HG03469 (cell line): ENCODE measurements at regions not wholly inside any gene's neighbourhood (a gene's known extent, or its start where the extent isn't known, plus 50 kb on each side); places are given as distances from the start of the nearest gene placed in this dataset.

Experiments
- ATAC-seq: cut with Tn5 transposase; IDR thresholded peaks from one replicate; pipeline ENCODE4 v1.9.1; 2021; ENCODE audit warnings: mild to moderate bottlenecking, moderate library complexity, moderate number of reproducible peaks; ENCODE audit not compliant: unreplicated experiment

DNA sequence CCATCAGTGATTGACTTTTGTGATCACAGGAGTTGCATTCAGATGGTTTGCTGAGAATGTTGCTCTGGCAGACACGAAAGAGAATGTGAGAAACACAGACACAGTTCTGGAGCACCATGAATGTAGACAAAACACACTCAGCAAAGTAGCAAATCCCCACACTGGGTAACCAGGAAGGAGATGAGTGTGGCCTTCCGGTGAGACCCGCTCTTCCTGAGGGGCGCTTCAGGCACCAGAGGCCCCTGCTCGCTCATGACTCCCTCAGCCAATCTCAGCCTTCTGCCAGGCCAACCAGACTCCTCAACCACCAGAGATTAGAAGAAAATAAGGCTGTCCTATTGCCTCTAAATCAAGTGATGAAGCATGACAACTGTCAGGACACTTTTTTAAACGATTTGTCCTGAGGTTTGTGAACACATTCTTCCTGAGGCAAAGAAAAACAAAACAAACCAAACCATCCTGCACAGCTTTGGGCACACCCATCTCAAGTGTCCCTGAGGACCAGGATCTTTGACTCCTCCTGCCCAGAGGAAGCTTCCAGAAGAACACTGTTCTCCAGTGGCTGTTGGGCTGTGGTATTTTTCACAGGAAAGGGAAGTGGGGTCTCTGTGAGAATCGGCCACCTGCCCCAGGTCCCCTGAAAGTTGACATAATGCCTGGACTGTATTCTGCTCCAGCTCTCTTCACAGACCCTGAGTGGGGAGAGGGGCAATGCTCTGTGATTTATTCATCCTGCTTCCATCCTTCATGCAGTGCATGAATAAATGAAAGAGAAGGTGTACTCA is 152.8 kb downstream of the BCL11A start:
- no peak for ATAC-seq

DNA sequence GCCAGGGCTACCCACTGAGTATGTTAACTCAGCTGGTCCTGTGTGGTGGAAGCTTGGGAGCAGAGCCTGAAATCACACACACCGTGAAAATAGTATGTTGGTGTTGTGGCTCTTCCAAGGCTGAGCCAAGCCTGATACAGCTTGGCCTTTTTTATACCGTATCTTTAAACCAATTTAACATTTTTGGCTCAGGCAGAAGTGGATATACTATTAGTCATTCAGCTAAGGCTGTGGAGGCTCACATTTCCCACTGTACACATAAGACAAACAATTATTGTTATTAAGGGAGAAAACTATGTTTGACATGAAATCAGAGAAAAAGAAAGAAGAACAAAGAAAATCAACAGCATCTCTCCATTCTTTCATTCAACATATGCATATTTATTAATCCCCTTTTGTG is 159.0 kb downstream of the BCL11A start:
- no peak for ATAC-seq

DNA sequence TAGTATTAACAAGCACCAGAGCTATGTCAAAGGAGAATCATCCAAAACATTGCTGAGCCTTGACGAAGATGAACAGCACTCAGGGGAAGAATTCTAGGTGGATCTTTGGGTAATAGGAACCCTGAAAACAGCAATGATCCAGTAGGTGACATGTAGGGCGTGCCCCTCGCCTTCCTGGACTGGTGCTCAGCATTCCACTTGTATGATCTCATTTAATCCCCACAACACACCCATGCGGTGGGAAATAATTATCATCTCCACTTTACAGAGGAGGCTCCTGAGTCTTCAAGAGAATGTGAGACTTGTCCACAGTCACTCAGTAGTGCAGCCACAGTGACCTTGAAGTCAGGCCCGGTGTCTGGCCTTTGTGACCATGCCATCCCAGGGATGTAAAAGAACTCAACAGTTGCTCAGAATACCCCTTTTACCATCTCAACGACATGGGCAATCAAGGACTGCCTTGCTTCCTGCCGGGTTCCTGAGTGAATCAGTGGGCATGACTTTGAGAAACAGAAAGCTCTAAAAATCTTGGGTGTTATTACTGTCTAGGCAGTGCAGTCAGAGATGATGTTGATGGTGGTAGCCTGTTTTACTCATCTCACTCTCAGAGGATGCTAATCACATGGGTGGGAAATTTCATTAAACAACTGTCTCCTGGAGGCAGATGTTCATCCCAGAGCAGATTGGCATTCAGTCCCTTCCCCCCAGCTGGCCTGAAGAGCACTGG is 161.6 kb downstream of the BCL11A start:
- ATAC-seq: no peak

DNA sequence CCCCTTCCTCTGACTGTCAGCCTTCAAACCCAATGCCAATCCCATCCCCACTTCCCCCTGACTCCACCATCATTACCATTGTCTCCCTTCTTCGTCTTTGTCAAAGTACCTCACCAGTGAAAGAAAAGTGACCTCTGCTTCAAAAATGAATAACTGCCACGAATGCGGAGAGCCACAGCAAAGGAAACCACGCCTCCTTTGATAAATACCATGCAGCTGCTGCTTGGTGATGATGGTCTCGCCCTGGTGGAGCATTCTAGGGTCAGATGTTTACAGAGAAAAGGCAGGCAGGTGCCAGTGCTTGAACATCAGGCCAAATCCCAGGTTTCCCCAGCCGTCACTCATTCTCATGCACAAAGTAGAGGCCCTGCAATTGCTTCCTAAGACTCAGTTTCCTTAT is 162.2 kb downstream of the BCL11A start:
- no peak for ATAC-seq

DNA sequence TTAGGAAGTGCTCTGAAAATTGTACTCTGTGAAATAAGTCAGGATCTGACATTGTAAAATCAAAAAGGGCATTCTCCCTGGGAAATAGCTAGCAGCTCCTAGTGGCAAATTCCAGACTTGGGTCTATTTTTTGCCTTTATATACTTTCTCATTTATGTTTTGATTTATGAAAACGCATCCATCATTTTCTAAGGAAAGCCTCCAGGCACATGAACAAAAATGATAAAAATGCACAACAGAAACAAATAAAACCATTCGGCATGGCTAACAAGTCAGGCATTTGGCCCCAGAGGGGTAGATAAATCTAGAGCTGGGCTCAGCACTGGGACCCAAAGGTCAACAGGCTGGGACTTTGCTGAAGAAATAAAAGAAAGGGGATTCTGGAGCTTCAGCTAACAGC is 167.0 kb downstream of the BCL11A start:
- no peak for ATAC-seq

DNA sequence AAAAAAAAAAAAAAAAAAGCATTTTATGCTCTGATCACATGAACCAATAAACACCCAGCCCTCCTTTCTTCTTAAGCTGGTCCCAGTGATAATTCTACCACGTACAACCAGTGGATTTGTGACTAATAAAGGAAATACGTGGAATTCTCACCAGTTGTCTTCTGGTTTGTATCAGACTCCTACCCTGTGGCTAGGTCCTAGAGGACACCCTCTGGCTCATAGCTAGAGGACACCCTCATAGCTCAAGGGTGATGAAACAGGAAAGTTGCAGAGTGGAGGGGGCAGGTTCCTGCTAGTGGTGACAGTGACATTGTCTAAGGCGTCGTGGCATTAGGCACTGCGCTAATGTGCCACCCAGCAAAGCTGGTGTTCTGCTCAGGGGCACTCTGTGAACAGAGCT is 167.8 kb downstream of the BCL11A start:
- ATAC-seq: no peak

DNA sequence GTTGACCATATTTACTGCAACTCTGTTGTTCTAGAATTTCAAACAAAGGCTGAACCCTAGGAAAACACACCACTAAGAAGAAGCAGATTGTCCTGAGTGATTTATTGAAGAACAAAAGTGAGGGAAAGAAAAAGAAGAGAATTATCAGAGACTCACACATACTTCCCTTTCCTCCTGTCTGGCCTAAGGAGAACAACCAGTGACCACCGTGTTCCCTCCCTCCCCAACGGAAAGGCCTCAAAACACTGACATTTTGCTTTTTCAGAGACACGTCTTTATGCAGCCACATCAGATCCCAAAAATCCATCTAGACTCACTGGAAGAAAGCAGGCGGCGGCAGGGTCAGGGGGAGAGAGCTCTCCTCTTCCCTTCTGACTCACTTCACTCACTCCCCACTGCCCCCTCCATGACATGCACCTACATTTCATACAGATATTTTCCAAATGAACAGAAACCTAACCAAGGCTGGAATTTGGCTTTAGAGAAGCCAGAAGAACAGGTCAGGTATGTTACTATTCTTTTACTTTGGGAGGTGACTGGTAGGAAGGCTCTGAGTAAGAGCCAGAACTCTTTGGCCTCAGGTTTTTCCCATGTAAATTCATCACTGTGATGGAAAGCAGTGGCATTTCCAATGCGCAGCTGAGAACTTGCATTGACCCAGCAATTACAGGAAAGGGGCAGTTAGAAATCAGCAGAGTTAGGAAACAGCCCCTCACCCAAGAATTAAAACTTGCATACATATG is 169.9 kb downstream of the BCL11A start:
- no peak for ATAC-seq

DNA sequence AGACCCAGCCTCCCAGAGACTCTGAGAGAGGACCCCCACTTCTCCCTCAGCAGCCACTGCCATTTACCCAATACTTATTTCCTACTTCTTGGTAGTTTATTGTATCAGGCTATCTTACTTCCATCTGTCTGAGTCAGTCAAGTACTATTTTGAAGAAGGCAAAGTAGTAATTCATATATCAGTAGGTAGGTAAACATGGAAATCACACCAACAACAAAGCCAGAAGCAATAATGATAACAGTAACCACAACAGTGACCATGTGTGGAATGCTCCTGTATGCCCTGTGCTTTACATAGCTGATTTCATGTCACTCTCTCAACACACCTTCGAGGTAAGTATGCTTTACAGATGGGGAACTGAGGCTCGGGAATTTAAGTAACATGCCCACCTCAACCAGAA is 173.0 kb downstream of the BCL11A start:
- ATAC-seq: no peak

DNA sequence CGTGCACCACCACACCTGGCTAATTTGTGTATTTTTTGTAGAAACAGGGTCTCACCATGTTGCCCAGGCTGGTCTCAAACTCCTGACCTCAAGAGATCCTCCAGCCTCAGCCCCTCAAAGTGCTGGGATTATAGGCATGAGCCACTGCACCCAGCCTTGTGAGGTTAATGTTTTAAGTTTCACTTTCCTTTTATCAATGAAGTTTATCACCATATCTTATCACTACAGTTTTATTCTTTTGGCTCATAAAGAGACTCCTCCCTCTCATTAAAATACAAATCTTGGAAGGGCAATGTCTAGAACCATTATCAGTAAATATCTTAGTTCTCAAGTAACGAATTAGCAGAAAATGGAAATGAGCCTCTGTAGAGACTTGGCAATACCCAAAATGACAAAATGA is 173.8 kb downstream of the BCL11A start:
- ATAC-seq: no peak

DNA sequence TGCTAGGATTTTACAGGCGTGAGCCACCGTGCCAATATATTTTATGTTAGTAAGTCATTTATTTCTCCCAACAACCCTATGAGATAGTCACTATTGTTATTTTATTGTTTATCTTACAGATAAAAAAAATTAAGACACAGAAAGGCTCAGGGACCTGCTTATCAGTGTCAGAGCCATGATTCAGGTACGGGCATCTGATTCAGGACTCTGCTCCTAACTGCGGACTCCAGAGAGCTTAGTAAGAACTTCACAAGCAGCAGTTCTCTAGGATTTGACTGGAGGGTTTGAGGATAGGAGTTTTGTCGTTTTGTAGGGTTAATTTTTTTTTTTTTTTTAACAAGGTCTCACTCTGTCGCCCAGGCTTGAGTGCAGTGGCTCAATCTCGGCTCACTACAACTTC is 174.2 kb downstream of the BCL11A start:
- no peak for ATAC-seq

DNA sequence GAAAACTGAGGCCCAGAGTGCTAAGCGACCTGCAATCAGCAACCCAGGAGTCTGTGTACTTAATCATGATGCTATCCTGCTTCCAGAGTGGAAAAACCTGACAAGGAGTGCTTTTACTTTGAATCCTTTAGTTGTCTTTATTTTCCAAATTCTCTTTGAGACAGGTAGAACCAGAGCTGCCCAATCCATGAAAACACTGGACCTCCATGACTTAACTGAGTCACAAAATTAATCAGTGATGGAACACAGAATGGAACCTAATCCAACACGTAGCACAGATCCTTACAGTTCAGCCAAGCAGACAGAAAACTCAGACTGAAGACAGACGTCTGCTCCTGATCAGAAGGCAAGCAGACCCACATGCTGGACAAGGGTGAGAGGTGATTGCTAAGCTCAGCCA is 175.6 kb downstream of the BCL11A start:
- ATAC-seq: no peak

DNA sequence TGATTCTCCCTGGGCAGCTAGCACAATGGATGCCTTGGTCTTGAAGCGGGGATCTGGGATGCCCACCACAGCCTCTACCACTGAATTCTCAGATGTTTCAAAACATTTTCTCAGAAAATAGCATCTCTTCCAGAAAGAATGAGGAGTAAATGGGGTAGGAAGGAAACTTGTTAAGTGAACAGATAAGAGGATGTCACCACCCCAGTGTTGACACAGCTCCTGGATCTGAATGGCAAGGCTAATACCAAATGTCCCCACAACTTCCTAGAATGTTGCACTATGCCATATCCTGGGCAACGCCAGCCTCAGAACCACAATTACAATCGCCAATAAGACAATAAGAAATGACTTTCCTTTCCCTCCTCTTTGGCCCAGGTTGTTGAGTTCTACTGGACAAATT is 177.2 kb downstream of the BCL11A start:
- ATAC-seq: no peak

DNA sequence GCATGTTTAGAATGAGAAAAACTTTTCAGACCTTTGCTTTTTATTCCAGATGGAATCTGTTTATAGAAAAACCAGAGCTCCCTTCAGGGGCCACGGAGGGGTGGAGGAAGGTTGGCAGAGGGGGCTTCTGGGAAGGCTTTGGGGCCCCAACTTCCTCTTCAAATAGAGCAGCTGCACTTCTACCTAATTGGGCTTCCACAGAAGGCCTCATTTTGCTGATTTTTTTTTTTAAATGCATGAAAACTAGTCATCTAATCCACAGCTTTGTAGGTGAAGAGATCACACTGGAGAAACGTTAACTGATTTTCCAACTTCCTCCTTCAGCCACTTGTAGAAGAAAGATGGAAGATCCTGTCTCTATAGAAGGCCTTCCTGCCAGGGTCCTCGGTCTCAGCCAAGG is 181.8 kb downstream of the BCL11A start:
- ATAC-seq: no peak

DNA sequence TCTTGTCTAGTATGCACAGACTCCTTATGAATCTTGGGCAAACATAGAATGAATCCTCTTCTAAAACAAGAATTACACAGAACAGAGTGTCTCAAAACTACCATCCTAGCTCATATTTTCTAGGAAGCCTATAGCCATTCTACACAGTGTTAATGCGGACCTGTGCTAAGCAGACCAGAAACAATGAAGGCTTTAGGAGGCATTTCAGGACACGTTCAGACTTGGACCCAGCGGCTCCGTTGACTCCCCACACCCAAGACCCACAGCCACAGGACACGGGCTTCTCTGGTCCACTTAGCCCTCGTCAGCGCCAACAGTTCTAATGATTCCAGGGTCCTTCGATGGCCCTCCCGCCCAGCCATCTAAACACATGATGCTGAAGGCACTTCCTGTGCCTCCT is 182.2 kb downstream of the BCL11A start:
- ATAC-seq: no peak

DNA sequence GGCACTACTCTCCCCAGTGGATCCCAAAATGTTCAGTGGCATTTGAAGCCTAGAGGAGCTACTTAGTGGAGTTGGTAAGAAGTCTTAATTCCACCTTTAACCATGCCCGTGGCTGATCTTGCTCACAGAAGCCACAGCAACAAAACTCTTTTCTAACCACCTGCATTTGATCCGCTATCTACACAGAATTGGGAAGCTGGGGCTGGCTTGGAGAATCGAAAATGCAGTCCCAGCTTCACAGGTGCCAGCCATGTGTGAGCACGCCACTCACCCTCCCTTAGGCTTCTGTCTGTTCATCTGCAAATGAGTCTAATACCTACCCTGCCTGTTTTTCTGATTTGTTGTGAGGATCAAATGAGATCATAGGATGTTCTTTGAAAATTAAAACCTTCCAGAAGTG is 182.6 kb downstream of the BCL11A start:
- ATAC-seq: no peak

DNA sequence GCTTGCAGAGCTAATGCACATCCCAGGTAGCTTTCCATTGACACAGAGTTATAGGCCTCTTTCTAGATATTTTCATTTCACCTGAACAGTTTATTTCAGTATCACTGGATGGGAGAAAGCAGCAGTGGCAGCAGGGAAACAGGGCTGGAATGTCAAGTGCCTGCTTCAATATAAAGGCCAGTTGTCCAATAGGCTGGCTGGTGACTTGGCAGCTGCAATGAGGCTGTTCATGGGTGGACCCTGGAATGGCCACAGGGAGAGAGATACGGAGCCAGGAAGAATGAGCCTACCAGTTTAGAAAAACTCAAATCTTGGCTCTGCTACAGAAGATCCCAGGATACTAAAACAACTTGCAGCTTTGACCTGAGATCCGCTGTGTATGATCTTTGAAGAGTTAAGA is 185.0 kb downstream of the BCL11A start:
- no peak for ATAC-seq

DNA sequence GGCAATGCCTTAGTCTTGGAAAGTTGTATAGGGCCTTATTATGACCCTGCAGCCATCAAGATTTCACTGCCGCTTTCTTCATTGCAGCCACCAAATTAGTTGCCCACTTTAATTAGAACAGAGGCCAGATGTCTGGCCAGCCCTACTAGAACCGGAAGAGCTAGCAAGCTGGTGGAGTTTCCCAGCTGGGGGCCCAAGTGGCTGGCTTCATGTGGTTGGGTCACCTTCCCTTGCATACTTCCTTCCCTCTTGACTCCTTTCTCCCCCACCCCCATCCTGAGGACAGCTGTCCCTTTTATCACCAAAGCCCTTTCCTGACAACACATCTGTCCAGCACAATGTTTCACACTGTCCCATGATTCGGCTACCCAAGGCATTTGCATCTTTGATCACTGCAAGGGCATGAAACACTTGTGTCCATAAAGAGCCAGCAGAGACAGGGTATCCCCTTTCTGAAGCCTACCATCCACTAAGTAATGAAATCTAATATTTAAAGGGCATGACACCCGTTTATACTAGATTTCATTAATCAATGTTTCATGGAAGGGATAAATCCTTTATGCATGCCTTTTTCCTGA is 187.2 kb downstream of the BCL11A start:
- no peak for ATAC-seq

DNA sequence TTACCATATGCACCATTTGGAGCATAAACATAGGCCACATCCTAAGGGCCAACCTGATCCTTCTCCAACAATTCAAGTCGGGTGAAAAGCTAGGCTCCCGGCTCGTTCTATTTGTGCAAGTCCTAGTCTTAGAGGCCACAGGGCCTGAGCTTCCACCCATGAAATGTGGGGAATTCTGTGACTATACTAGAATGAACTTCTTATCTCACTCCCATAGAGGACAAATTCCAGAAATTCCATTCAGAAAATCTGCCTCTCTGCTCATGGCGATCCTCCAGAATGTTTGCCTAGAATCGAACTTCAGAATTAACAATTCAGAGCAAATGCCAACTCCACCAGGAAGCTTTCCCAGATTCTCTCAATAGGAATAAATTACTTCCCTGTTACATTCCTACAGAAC is 187.9 kb downstream of the BCL11A start:
- ATAC-seq: no peak

DNA sequence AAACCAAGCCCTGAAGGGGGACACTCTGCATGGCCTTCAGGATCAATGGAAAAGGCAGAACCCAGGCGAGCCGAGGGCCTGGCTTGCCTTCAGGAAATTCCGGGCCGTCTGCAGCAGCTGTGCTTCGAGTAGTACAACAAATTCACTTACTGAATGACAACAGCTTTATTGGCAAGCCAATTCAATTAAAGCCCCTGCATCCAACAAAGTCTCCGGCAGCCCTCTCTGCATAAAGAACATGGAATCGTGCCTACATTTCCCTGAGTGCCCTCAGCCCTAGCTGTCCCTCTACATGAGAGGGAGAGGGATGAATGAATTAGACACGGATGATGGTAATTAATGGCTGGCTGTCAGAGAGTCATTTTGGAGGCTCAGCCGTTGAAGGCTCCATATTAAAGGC is 189.0 kb downstream of the BCL11A start:
- no peak for ATAC-seq

DNA sequence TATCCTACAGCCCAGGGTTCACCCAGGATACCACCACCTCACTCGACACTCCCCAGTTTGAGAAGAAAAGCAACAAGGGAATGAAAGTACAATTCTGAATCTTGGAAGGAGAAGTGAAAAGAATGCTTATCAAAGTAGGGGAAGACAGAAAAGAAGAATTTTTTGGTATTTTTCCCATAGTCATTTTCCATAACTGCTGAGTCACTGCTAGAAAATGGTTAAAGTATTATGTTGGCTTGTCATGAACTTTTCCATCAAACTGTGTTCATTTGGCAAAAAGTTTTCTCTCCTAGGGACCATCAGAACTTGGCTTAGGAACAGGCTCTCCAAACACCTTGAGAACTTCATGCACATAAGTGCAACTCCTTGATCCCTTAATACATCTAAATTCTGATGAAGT is 192.0 kb downstream of the BCL11A start:
- ATAC-seq: no peak

DNA sequence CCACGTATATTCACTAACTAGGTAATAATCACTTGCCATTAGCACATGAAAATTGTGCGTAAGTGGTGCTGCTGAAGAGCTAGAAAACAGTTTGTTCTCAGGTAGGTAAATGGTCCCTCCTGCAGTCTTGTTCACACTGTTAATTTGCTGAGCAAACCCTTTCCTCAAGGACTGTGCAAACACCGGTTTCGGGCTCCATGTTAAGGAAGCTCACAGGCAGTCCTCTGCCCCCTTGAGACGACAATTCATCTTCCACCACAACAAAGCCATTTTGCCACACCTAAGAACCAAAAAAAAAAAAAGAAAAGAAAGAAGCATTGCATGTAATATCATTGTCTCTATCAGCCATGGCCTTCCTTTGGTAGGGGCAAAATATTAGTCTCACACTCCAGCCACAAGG is 193.9 kb downstream of the BCL11A start:
- ATAC-seq: no peak

DNA sequence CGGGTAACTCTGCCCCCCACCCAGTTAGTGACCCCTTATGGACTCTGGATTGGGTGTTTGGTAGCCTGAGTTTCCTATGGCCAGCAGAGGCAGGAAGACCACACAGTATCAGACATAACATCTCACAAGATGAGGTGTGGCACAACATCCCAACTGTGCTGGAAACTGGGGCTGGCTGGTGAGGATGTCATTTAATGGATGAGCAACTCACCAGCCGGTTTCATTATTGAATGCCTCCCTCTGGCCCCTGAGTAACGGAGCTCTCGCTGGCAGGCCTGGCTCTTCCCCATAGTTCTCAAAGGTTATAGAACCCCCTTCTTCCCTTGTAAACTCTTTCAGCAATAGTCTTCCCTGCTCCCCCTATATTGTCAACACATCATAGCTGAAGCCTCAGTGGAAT is 195.0 kb downstream of the BCL11A start:
- ATAC-seq: no peak
